GM23338 (cell line): ENCODE measurements at regions not wholly inside any gene's neighbourhood (a gene's known extent, or its start where the extent isn't known, plus 50 kb on each side); places are given as distances from the start of the nearest gene placed in this dataset.

Experiments
- ATAC-seq: fragments of 200-7000 bp; cut with Tn5 transposase; 3 replicates; pipeline ENCODE4 v1.9.1; 2020
- DNase-seq: peaks from one replicate; pipeline ENCODE4 v3.0.0-alpha.2; 2015; ENCODE audit warnings: low spot score
- H2AFZ ChIP-seq: fragments of 200-600 bp; sonication (generic); 2 replicates; pipeline ENCODE4 v1.8.0; 2016; ENCODE audit warnings: antibody characterized with exemption, mild to moderate bottlenecking, moderate library complexity
- H3F3A ChIP-seq: fragments of 200-600 bp; sonication (generic); replicated peaks from 2 replicates; pipeline ENCODE4 v1.8.0; 2017; ENCODE audit warnings: antibody characterized with exemption, mixed run types, low read depth
- H3K27ac ChIP-seq: fragments of 200-600 bp; sonication (generic); 2 replicates; pipeline ENCODE4 v1.6.1; 2016; ENCODE audit warnings: low read depth
- H3K27me3 ChIP-seq: fragments of 200-600 bp; sonication (generic); 2 replicates; pipeline ENCODE4 v1.8.0; 2016; ENCODE audit warnings: mild to moderate bottlenecking, mixed run types, moderate library complexity; ENCODE audit not compliant: insufficient read depth
- H3K36me3 ChIP-seq: fragments of 200-600 bp; sonication (generic); 2 replicates; pipeline ENCODE4 v1.8.0; 2016; ENCODE audit warnings: mild to moderate bottlenecking; ENCODE audit not compliant: insufficient read depth
- H3K4me1 ChIP-seq: fragments of 200-600 bp; sonication (generic); 2 replicates; pipeline ENCODE4 v1.8.0; 2016; ENCODE audit warnings: mild to moderate bottlenecking, moderate library complexity; ENCODE audit not compliant: insufficient read depth
- H3K4me2 ChIP-seq: fragments of 200-600 bp; sonication (generic); 2 replicates; pipeline ENCODE4 v1.7.1; 2017; ENCODE audit warnings: mixed run types
- H3K4me3 ChIP-seq: fragments of 200-600 bp; sonication (generic); 2 replicates; pipeline ENCODE4 v1.6.1; 2016; ENCODE audit warnings: mixed run types
- H3K79me2 ChIP-seq: fragments of 200-600 bp; sonication (generic); replicated peaks from 2 replicates; pipeline ENCODE4 v1.8.0; 2017; ENCODE audit warnings: mild to moderate bottlenecking; ENCODE audit not compliant: insufficient read depth
- H3K9me2 ChIP-seq: fragments of 200-600 bp; sonication (generic); 2 replicates; pipeline ENCODE4 v1.8.0; 2017; ENCODE audit not compliant: insufficient read depth
- H4K20me1 ChIP-seq: fragments of 200-600 bp; sonication (generic); replicated peaks from 2 replicates; pipeline ENCODE4 v1.8.0; 2017; ENCODE audit warnings: mild to moderate bottlenecking; ENCODE audit not compliant: insufficient read depth
- H3K27ac Mint-ChIP-seq: 2 replicates; pipeline ENCODE4 v1.8.0; 2020; ENCODE audit warnings: inconsistent platforms, mild to moderate bottlenecking, moderate library complexity, mixed read lengths
- H3K27me3 Mint-ChIP-seq: 3 replicates; pipeline ENCODE4 v1.8.0; 2022; ENCODE audit warnings: low read depth, mild to moderate bottlenecking, moderate library complexity, mixed read lengths, inconsistent platforms; ENCODE audit not compliant: insufficient read depth, poor library complexity
- H3K36me3 Mint-ChIP-seq: 3 replicates; pipeline ENCODE4 v1.8.0; 2021; ENCODE audit warnings: low read depth, mild to moderate bottlenecking, inconsistent platforms, moderate library complexity, mixed read lengths
- H3K4me1 Mint-ChIP-seq: 3 replicates; pipeline ENCODE4 v1.8.0; 2020; ENCODE audit warnings: mild to moderate bottlenecking, inconsistent platforms, mixed read lengths
- H3K4me3 Mint-ChIP-seq: 3 replicates; pipeline ENCODE4 v1.8.0; 2021; ENCODE audit warnings: moderate library complexity, mild to moderate bottlenecking, inconsistent platforms, mixed read lengths
- H3K9me3 Mint-ChIP-seq: 3 replicates; pipeline ENCODE4 v1.8.0; 2020; ENCODE audit warnings: moderate library complexity, mild to moderate bottlenecking, inconsistent platforms, mixed read lengths
- CREB1 ChIP-seq: fragments of 250-450 bp; sonication (Bioruptor Pico); IDR thresholded peaks from 2 replicates; pipeline ENCODE4 v1.5.0; 2020; ENCODE audit warnings: low read depth, mild to moderate bottlenecking, moderate library complexity
- CTCF ChIP-seq, 2 experiments: fragments of 200-600 bp in 1 of 2; sonication (generic) in 1 of 2; conservative IDR thresholded peaks; 2 replicates each; pipeline versions ENCODE4 v1.5.1 to v1.6.1; 2016 to 2017; ENCODE audit warnings: antibody characterized with exemption in 2 of 2, low read depth in 2 of 2, mild to moderate bottlenecking in 2 of 2, moderate library complexity in 1 of 2
- ETS1 ChIP-seq: IDR thresholded peaks from 2 replicates; pipeline ENCODE4 v1.6.1; 2016; ENCODE audit warnings: antibody characterized with exemption
- EZH2 ChIP-seq: fragments of 200-600 bp; sonication (generic); IDR thresholded peaks from one replicate; pipeline ENCODE4 v1.8.0; 2017; ENCODE audit warnings: antibody characterized with exemption, mild to moderate bottlenecking, low read depth; ENCODE audit not compliant: unreplicated experiment
- EZH2phosphoT487 ChIP-seq: fragments of 200-600 bp; sonication (generic); IDR thresholded peaks from one replicate; pipeline ENCODE4 v1.8.1; 2018; ENCODE audit warnings: antibody characterized with exemption; ENCODE audit not compliant: unreplicated experiment
- JUNB ChIP-seq: IDR thresholded peaks from one replicate; pipeline ENCODE4 v1.6.1; 2016; ENCODE audit warnings: antibody characterized with exemption; ENCODE audit not compliant: unreplicated experiment
- NANOG ChIP-seq: IDR thresholded peaks from 2 replicates; pipeline ENCODE4 v1.6.1; 2016; ENCODE audit warnings: antibody characterized with exemption, borderline replicate concordance
- POLR2AphosphoS5 ChIP-seq: IDR thresholded peaks from 2 replicates; pipeline ENCODE4 v1.6.1; 2016; ENCODE audit warnings: antibody characterized with exemption, low read depth
- STAT1 ChIP-seq: IDR thresholded peaks from one replicate; pipeline ENCODE4 v1.6.1; 2016; ENCODE audit warnings: antibody characterized with exemption; ENCODE audit not compliant: unreplicated experiment
- ZNF114 ChIP-seq: fragments of 250-450 bp; sonication (Bioruptor Pico); IDR thresholded peaks from 2 replicates; pipeline ENCODE4 v1.5.0; 2020; ENCODE audit warnings: mild to moderate bottlenecking, moderate library complexity
- ZNF331 ChIP-seq: fragments of 250-450 bp; sonication (Bioruptor Pico); IDR thresholded peaks from 2 replicates; pipeline ENCODE4 v1.5.0; 2020; ENCODE audit warnings: low read depth, mild to moderate bottlenecking, moderate library complexity
- TF ChIP-seq, protein P1 (sequence below): IDR thresholded peaks from one replicate; pipeline ENCODE4 v1.6.1; 2018; ENCODE audit warnings: antibody characterized with exemption; ENCODE audit not compliant: unreplicated experiment

DNA sequence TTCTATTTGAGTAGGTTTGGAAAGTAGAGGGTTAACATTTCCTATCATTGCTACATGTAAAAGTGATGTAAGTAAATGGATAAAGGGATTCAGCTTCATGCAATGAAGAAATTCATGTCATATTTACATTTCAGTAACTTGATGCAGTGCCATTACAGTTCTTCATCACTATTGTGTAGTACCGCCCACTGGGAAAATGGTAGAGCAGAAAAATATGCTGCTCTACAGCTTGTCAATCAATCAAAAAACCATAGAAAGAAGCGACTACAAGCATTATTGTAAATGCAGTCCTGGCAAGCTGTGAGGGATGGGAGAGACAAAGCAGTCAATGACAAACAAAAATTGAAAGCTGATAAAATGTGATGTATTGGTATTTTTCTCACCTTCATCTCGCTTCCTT, 1597.9 kb downstream of the RPA4 start:
- no peaks in the 10 kb centered on the region for H3K27me3 ChIP-seq
- H3F3A ChIP-seq: no peaks in the 10 kb centered on the region
- no peak overlapping the region for H3K4me3 ChIP-seq
- no peak overlapping the region for H3K4me2 ChIP-seq
- H3K27me3 Mint-ChIP-seq: peaks cover 3% of the 10 kb centered on the region
- H4K20me1 ChIP-seq: no peaks in the 10 kb centered on the region
- peaks cover 8% of the 10 kb centered on the region; the same call in 2 of the 3 replicates for H3K4me1 Mint-ChIP-seq
- no peak overlapping the region for H2AFZ ChIP-seq
- H3K4me1 ChIP-seq: peaks cover 34% of the 10 kb centered on the region
- H3K9me2 ChIP-seq: no peaks in the 10 kb centered on the region
- H3K27ac ChIP-seq: no peak overlapping the region
- H3K4me3 Mint-ChIP-seq: no peak overlapping the region
- no peak overlapping the region for H3K27ac Mint-ChIP-seq
- H3K36me3 Mint-ChIP-seq: no peaks in the 10 kb centered on the region
- no peaks in the 10 kb centered on the region for H3K9me3 Mint-ChIP-seq
- ATAC-seq: no peak
- no peaks in the 10 kb centered on the region for H3K79me2 ChIP-seq
- no peaks in the 10 kb centered on the region for H3K36me3 ChIP-seq
- no peak for DNase-seq
- TF ChIP-seq NANOG (no peak), CREB1 (CRISPR knock-in tag) (no peak), EZH2phosphoT487 (no peak), ETS1 (no peak), STAT1 (no peak), POLR2AphosphoS5 (no peak), ZNF114 (CRISPR knock-in tag) (no peak)

GRCh38 chrX:98490670-98491069, 1607.0 kb downstream of the RPA4 start:
- no peak overlapping the region for H3K4me2 ChIP-seq
- TF ChIP-seq CTCF (conservative IDR thresholded peaks at IDR 0.05; ENCODE audit: low read depth in 2 of 2) (no peak), ETS1 (no peak), CREB1 (CRISPR knock-in tag) (no peak), EZH2 (no peak), JUNB (no peak), ZNF331 (no peak), STAT1 (no peak), NANOG (no peak), EZH2phosphoT487 (no peak)
- TF ChIP-seq, protein P1, sequence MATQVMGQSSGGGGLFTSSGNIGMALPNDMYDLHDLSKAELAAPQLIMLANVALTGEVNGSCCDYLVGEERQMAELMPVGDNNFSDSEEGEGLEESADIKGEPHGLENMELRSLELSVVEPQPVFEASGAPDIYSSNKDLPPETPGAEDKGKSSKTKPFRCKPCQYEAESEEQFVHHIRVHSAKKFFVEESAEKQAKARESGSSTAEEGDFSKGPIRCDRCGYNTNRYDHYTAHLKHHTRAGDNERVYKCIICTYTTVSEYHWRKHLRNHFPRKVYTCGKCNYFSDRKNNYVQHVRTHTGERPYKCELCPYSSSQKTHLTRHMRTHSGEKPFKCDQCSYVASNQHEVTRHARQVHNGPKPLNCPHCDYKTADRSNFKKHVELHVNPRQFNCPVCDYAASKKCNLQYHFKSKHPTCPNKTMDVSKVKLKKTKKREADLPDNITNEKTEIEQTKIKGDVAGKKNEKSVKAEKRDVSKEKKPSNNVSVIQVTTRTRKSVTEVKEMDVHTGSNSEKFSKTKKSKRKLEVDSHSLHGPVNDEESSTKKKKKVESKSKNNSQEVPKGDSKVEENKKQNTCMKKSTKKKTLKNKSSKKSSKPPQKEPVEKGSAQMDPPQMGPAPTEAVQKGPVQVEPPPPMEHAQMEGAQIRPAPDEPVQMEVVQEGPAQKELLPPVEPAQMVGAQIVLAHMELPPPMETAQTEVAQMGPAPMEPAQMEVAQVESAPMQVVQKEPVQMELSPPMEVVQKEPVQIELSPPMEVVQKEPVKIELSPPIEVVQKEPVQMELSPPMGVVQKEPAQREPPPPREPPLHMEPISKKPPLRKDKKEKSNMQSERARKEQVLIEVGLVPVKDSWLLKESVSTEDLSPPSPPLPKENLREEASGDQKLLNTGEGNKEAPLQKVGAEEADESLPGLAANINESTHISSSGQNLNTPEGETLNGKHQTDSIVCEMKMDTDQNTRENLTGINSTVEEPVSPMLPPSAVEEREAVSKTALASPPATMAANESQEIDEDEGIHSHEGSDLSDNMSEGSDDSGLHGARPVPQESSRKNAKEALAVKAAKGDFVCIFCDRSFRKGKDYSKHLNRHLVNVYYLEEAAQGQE: no peak

More at GRCh38 chrX:98490670-98491069, 1607.0 kb downstream of the RPA4 start:
- no peak for DNase-seq
- H3K27me3 ChIP-seq: no peaks in the 10 kb centered on the region
- no peaks in the 10 kb centered on the region for H3K79me2 ChIP-seq
- H3K9me2 ChIP-seq: no peaks in the 10 kb centered on the region
- H3K36me3 ChIP-seq: peaks cover 5% of the 10 kb centered on the region; the same call in 1 of the 2 replicates
- Mint-ChIP-seq H3K36me3 (peaks cover 6% of the 10 kb centered on the region; the same call in 2 of the 3 replicates), H3K27me3 (no peaks in the 10 kb centered on the region), H3K27ac (no peak overlapping the region), H3K4me1 (no peaks in the 10 kb centered on the region), H3K4me3 (no peak overlapping the region), H3K9me3 (peaks cover 3% of the 10 kb centered on the region; the same call in 2 of the 3 replicates)
- no peak overlapping the region for H2AFZ ChIP-seq
- no peaks in the 10 kb centered on the region for H3F3A ChIP-seq
- no peaks in the 10 kb centered on the region for H4K20me1 ChIP-seq
- no peak overlapping the region for H3K4me3 ChIP-seq
- no peak for ATAC-seq
- H3K4me1 ChIP-seq: no peaks in the 10 kb centered on the region
- H3K27ac ChIP-seq: no peak overlapping the region
